HUES6 (cell line): ENCODE measurements at regions not wholly inside any gene's neighbourhood (a gene's known extent, or its start where the extent isn't known, plus 50 kb on each side); places are given as distances from the start of the nearest gene placed in this dataset.

Experiments used
- H3K27ac ChIP-seq: 2 replicates; pipeline ENCODE4 v1.7.0; 2013; ENCODE audit warnings: low read depth, mild to moderate bottlenecking, low read length, inconsistent platforms
- H3K27me3 ChIP-seq: 2 replicates; pipeline ENCODE4 v1.6.1; 2013; ENCODE audit warnings: low read length; ENCODE audit not compliant: control insufficient read depth, insufficient read depth
- H3K36me3 ChIP-seq: 2 replicates; pipeline ENCODE4 v1.6.1; 2013; ENCODE audit warnings: low read length; ENCODE audit not compliant: control insufficient read depth, insufficient read depth
- H3K4me1 ChIP-seq: 2 replicates; pipeline ENCODE4 v1.6.1; 2013; ENCODE audit warnings: low read length; ENCODE audit not compliant: control insufficient read depth, insufficient read depth
- H3K4me3 ChIP-seq: 2 replicates; pipeline ENCODE4 v1.5.1; 2013; ENCODE audit warnings: low read depth, low read length
- H3K9ac ChIP-seq: one replicate; pipeline ENCODE4 v1.6.1; 2013; ENCODE audit warnings: mild to moderate bottlenecking, low read length
- H3K9me3 ChIP-seq: 2 replicates; pipeline ENCODE4 v1.6.1; 2013; ENCODE audit warnings: low read depth, low read length; ENCODE audit not compliant: control insufficient read depth, insufficient read depth

DNA sequence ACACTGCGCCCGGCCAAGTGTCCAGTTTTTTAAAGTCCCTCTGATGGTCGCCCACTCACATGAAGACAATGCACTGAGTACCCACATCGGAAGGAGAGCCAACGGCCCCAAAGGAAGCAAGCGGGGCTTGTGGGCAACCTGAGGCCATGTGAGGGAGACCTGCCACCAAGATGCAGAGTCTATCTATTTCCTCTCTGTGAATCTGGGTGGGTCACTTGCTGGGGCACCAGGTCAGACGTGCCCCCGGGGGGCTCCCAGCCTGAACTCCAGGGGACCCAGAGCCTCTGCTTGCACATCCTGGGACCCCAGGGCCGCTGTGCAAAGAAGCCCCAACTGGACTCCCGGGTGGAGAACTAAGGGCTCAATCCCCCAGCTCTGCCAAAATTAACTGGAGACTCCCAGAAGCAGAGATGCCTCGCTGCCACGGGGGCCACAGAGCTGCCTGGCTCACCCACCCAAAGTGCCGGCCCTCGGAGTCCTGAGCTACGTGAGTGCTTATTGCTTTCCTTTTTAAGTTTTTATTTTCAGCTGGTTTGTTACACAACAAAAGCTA is 106.4 kb downstream of the BRD1 start:
- Histone ChIP-seq H3K27ac (no peak overlapping the region), H3K36me3 (no peaks in the 10 kb centered on the region), H3K4me3 (no peak overlapping the region), H3K4me1 (peaks cover 12% of the 10 kb centered on the region), H3K9ac (no peak overlapping the region), H3K9me3 (peaks cover 6% of the 10 kb centered on the region; the same call in 1 of the 2 replicates), H3K27me3 (peaks cover 61% of the 10 kb centered on the region)

DNA sequence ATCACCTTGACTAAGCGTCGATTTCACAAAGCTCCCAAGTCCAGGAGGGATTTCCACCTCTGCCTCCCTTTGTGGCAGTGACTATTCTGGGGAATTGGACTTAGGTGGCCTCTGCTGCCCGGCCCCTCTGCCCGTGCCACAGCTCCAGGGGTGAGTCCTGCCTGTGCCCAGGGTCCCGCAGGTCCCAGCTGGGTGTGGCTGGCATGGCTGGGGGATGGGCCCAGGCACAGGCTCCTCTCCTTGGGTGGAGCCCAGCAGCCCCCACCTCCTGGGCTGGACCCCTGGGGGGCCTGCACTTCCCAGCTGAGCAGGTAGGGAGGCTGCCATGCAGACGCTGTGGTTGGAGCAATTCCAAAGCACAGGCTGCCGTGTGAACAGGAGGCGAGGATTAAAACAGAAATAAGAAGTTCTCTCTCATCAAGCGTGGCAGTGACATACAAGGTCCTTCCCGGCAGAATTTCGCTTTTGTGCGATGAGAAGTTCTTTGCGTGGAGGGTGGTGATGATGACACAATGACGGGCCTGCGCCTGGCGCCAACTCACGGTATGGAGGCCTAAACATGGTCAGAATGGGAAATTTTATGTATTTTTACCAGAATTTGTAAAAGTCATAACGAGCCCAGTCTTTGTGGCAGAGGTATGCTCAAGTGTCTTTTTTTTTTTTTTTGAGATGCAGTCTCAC is 107.3 kb downstream of the BRD1 start:
- Histone ChIP-seq H3K4me1 (peaks cover 12% of the 10 kb centered on the region), H3K27me3 (peaks cover 61% of the 10 kb centered on the region), H3K36me3 (no peaks in the 10 kb centered on the region), H3K27ac (no peak overlapping the region), H3K9me3 (peaks cover 6% of the 10 kb centered on the region; the same call in 1 of the 2 replicates), H3K9ac (no peak overlapping the region), H3K4me3 (no peak overlapping the region)

DNA sequence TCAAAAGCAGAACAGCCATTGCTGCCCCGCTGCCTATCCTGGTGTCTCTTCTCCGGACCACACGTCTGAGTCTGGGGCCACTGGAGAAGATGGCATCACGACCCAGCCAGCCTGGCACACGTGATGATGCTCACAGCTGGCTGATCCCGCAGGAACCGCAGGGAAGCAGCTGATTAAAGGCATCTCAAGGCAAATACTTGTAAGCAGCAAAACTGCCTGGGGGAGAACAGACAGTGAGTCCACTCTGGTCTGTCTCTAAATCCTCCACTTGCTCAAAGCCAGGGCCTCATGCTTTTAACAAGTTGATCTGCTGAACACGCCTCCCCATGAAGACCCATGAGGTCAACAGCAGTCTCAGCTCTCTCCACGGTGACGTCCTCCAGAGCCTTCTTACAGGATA is 108.6 kb downstream of the BRD1 start:
- no peak overlapping the region for H3K4me3 ChIP-seq
- peaks cover 57% of the 10 kb centered on the region for H3K27me3 ChIP-seq
- peaks cover 6% of the 10 kb centered on the region; the same call in 1 of the 2 replicates for H3K9me3 ChIP-seq
- H3K4me1 ChIP-seq, result peaks cover 12% of the 10 kb centered on the region
- no peak overlapping the region for H3K27ac ChIP-seq
- H3K36me3 ChIP-seq, result no peaks in the 10 kb centered on the region
- H3K9ac ChIP-seq, result no peak overlapping the region

DNA sequence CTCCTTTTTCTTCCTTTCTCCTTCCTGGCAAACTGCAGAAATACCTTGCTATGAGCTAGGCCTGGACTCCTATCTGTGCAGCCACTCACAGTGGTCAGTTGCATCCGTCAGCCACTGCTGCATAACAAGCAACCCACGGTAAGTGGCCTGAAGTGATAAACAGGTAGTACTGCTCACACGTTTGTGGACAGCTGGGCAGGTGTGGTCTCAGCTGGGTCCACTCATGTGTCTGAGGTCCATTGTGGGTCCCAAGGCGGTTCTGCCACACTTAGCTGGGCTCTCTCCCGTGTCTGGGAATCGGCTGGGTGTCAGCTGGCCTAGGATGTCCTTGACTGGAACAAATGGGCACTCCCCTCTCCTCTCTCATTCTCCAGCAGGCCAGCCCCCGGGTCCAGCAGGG is 109.3 kb downstream of the BRD1 start:
- Histone ChIP-seq H3K27me3 (peaks cover 55% of the 10 kb centered on the region), H3K36me3 (no peaks in the 10 kb centered on the region), H3K4me1 (peaks cover 12% of the 10 kb centered on the region), H3K9ac (no peak overlapping the region), H3K27ac (no peak overlapping the region), H3K9me3 (peaks cover 6% of the 10 kb centered on the region; the same call in 1 of the 2 replicates), H3K4me3 (no peak overlapping the region)

DNA sequence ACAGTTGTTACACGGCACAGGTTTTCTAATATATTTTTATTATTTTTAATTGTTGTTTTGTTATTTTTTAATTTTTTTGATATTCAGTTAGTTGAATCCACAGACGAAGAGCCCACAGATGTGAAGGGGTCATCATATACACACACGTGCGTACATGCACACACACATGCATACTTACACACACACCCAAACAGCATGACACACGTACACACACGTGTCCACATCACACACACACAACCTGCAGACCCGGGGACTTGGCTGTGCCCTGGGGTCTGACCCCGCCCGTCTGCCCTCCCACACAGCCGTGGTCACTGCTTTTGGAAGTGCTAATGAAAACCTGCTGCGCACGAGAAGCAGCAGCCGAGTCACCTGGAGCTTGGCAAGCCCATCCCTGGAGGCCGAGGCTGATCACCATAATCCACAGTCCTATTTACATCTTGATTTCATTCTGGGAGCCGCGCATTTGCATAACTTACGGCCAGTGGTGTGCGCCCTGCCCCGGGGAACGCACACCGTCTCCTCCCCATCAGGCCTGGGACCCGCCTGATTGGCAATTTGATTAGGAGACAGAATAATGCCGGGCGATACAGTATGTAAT is 110.3 kb downstream of the BRD1 start:
- Histone ChIP-seq H3K9ac (no peak overlapping the region), H3K4me3 (no peak overlapping the region), H3K27ac (no peak overlapping the region), H3K27me3 (peaks cover 61% of the 10 kb centered on the region), H3K36me3 (no peaks in the 10 kb centered on the region), H3K9me3 (peaks cover 6% of the 10 kb centered on the region; the same call in 1 of the 2 replicates), H3K4me1 (peaks cover 12% of the 10 kb centered on the region)

DNA sequence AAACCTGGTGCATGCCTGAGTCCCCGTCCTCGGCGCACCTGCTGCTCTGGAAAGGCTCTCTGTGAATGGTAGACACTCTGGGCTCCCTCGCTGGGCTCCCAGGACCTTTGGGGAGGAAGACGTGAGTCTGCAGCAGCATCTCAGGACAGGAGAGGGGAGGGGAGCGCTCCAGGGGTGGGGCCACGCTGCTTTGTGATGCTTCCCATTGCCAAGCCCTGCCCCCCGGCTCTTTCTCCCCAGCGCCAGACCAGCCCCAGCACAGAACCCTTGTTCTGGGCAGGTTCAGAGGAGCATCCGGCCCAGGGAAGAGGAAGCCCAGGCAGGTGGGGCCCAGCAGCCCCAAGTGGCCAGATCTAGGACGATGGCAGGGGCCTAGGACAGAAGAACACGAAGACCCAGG is 111.2 kb downstream of the BRD1 start:
- H3K9ac ChIP-seq, result no peak overlapping the region
- H3K4me3 ChIP-seq, result no peak overlapping the region
- peaks cover 6% of the 10 kb centered on the region; the same call in 1 of the 2 replicates for H3K9me3 ChIP-seq
- peaks cover 12% of the 10 kb centered on the region for H3K4me1 ChIP-seq
- peaks cover 62% of the 10 kb centered on the region for H3K27me3 ChIP-seq
- no peaks in the 10 kb centered on the region for H3K36me3 ChIP-seq
- H3K27ac ChIP-seq, result no peak overlapping the region

DNA sequence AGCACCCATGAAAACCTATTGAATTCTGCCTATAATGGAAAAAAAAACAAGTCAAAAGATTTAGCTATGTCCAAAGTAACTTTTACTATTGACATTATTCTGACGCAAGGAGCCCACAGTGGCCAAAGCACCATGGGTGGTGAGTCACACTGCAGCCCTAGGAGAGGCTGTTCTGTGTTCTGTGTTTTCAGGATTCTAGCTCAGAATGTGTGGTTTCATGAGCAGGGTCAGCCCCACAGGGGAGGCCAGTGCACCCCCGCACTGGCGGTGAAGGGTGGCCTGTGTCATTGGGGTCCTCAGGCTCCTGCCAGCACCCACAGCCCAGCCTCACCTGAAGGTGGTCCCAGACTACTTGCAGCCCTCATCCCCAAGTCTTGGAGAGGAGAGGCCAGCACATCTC is 112.2 kb downstream of the BRD1 start:
- Histone ChIP-seq H3K36me3 (no peaks in the 10 kb centered on the region), H3K27ac (no peak overlapping the region), H3K27me3 (peaks cover 62% of the 10 kb centered on the region), H3K4me3 (no peak overlapping the region), H3K4me1 (peaks cover 12% of the 10 kb centered on the region), H3K9me3 (peaks cover 6% of the 10 kb centered on the region; the same call in 1 of the 2 replicates), H3K9ac (no peak overlapping the region)

DNA sequence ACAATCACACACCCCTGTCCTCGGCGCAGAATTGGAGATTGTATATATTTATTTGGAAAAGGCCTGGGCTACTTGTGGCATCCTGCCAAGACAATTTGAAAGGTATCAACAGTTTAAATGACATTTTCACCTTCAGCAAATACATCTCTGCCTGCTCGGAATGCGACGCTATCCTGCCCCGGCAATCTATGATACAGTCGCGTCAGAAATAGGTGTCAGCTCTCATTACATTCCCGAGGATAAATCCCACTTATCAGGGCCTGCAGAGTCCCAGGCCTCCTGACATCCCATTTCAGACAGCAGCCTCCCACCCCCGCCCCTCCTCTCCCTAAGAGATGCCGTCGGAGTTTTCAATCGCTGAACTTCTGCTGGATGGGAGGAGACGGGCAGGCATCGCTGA is 114.7 kb downstream of the BRD1 start:
- no peaks in the 10 kb centered on the region for H3K36me3 ChIP-seq
- H3K9me3 ChIP-seq, result no peaks in the 10 kb centered on the region
- H3K4me1 ChIP-seq, result peaks cover 12% of the 10 kb centered on the region
- no peak overlapping the region for H3K4me3 ChIP-seq
- peaks cover 55% of the 10 kb centered on the region; the same call in 1 of the 2 replicates for H3K27me3 ChIP-seq
- no peak overlapping the region for H3K27ac ChIP-seq
- no peak overlapping the region for H3K9ac ChIP-seq

DNA sequence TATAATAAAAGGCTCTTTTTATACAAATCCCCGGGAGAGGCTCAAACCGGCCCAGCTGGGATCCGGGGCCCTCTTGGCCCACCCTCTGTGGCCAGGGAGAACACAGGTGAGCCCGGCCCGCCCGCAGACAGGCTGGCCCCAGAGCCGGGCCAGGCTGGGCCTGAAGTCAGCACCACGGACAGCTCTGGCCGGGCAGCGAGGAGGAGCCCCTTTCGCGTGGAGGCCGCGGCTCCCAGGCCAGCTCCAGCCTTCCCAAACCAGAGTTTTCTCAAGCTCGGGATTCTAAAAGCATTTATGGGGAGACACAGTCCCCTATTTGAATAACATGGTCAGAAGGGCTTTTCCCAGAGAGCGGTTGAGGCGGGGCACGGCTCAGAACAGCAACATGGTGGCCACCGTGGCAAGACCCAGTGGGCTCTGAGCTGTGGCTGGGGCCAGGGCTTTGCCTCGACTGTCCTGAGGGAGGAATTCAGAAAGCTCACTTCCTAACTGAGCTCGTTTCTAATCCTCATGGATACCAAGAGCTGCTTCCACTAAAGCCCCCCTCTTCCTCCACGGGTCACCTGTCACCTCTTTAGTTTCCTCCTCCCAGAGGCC is 115.4 kb downstream of the BRD1 start:
- Histone ChIP-seq H3K27ac (no peak overlapping the region), H3K9me3 (no peaks in the 10 kb centered on the region), H3K27me3 (peaks cover 49% of the 10 kb centered on the region; the same call in 1 of the 2 replicates), H3K36me3 (no peaks in the 10 kb centered on the region), H3K9ac (no peak overlapping the region), H3K4me3 (no peak overlapping the region), H3K4me1 (peaks cover 7% of the 10 kb centered on the region)

DNA sequence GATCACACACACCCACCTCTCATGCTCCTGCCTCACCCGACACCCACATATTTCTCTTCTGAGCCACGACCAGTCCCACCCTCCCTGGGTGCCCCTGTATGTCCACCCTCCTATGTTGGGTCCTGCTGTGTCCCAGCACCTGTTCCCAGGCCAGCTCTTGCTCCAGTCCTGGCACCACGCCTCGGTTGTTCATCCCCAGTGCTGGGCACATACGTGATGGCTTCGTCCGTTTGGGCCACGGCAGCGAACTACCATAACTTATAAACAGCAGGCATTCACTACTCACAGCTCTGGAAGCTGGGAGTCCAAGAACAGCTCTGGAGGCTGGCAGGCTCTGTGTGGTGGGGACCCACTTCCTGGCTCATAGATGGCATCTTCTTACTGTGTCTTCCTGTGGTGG is 116.9 kb downstream of the BRD1 start:
- Histone ChIP-seq H3K27me3 (peaks cover 34% of the 10 kb centered on the region; the same call in 1 of the 2 replicates), H3K4me1 (no peaks in the 10 kb centered on the region)

DNA sequence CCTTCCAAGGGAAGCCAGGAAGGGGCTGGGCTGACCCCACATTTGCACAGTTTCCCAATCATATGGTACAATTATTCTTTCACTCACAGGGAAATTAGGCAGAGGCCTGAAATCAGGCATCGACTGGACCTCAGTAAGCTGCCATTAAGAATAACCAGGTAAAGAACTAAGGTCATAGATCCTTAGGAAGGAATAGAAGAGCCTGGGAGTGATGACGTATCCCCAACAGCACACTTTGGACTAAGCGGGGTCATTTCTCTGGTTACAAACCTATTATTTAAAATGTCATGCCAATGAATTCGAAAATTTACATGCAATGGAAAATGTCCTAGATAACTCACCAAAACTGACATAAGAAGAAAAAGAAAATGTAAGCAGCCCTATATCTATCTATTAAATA is 118.2 kb downstream of the BRD1 start:
- Histone ChIP-seq H3K36me3 (no peaks in the 10 kb centered on the region), H3K27ac (no peak overlapping the region), H3K9ac (no peak overlapping the region), H3K9me3 (no peaks in the 10 kb centered on the region), H3K27me3 (peaks cover 25% of the 10 kb centered on the region; the same call in 1 of the 2 replicates), H3K4me1 (no peaks in the 10 kb centered on the region), H3K4me3 (no peak overlapping the region)

More for the DNA sequence above, 116.9 kb downstream of the BRD1 start:
- H3K27ac ChIP-seq, result no peak overlapping the region
- no peak overlapping the region for H3K9ac ChIP-seq
- H3K36me3 ChIP-seq, result no peaks in the 10 kb centered on the region
- H3K9me3 ChIP-seq, result no peaks in the 10 kb centered on the region
- H3K4me3 ChIP-seq, result no peak overlapping the region
